C1 segment of cervical spinal cord (tissue), 14 donors: ENCODE measurements at regions not wholly inside any gene's neighbourhood (a gene's known extent, or its start where the extent isn't known, plus 50 kb on each side); places are given as distances from the start of the nearest gene placed in this dataset.
"Not testable (repeated sequence)": the region's sequence is repeated elsewhere in the genome, so short reads cannot be mapped to it uniquely, and the experiment has no call there.

Experiments used
- DNase-seq, 14 donors: peaks; one replicate each; lab custom pipeline; 2025; lab: John Stamatoyannopoulos, UW

DNA sequence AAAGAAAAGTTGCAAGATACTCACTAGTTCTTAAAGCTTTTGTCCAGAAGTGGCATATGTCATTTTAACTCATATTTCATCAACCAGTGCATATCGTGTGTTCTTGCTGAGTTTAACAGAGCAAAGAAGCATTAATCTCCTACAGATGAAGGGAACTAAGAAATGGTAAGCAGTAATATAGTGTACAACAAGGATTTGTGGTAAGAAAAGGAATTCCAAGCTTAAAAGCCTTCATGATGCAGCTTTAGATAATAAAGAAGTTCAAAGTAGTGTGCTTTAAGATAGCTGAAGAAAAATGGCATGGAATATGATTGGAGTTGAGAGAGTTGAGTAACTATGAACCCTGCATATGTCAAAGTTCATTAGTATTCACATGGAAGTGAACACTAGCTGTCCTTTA, 649.8 kb upstream of the FSHR start:
- DNase-seq: no peak

- no peak for DNase-seq
Measured at GRCh38 chr2:49801898-49802450, 647.7 kb upstream of the FSHR start.

DNA sequence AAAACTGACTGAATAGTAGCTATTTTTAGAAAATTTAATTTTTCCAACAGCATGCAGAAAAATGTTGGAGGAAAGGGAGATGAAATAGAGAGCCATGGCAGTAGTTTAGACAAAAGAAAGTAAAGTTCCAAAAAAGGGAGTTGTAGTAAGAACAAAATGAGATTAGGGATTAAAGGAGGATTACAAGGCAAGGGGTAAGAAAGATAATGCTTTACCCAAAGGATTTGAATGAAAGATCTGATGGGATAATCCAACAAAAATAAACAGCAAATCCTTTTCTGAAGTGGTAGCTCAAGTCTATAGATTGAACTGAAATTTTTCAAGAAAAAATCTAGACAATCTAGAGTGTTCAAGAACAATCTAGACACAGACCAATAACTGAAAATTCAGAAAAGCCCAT, 644.3 kb upstream of the FSHR start:
- no peak for DNase-seq

- no peak for DNase-seq
Measured at GRCh38 chr2:49796266-49796665, 642.0 kb upstream of the FSHR start.

DNA sequence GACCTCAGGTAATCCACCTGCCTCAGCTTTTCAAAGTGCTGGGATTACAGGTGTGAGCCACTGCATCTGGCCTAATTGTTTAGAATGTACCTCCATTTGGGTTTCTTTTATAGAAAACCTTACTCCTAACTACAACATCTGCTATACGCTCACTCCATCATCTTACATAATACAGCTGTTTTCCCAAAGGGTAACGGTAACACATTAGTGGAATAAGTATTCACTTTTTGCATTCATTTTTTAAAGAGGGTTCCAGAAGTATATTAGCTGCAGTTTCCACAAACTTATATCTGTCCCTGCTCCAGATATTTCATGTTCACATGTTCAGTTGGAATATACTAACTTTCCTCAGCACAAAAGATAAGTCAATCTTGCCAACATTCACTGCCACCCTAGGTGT, 640.1 kb upstream of the FSHR start:
- no peak for DNase-seq

- DNase-seq: no peak
Measured at GRCh38 chr2:49788300-49788699, 634.0 kb upstream of the FSHR start.

GRCh38 chr2:49780949-49781348, 626.6 kb upstream of the FSHR start:
- DNase-seq: no peak

GRCh38 chr2:49772299-49772970, 618.1 kb upstream of the FSHR start:
- no peak for DNase-seq

- DNase-seq: peak in 9 of 14 donors; percentile 4 to 55 (median 20)
Measured at GRCh38 chr2:49770919-49771318, 616.6 kb upstream of the FSHR start.

DNA sequence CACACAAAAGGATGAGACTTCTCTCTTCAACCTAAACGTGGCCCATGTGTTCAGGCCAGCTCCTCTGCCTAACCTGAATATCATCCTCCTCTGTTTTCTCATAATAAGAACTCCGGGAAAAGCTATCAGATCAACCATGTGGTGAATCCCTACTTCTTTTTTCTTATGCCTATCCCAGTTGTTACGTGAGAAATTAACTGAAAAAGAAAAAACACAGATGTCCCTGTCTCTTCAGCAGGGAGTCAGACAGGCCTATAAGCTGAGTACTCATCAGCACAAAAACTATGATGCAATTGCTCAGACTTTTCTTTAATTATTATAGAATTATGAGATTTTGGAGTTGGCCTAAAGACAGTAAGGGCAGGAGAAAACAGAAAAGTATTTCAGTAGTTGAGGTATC, 613.0 kb upstream of the FSHR start:
- DNase-seq: no peak

- DNase-seq: no peak
Measured at GRCh38 chr2:49755777-49756176, 601.5 kb upstream of the FSHR start.

GRCh38 chr2:49754381-49754780, 600.1 kb upstream of the FSHR start:
- DNase-seq: no peak

GRCh38 chr2:49753344-49753985, 599.1 kb upstream of the FSHR start:
- DNase-seq: no peak

DNA sequence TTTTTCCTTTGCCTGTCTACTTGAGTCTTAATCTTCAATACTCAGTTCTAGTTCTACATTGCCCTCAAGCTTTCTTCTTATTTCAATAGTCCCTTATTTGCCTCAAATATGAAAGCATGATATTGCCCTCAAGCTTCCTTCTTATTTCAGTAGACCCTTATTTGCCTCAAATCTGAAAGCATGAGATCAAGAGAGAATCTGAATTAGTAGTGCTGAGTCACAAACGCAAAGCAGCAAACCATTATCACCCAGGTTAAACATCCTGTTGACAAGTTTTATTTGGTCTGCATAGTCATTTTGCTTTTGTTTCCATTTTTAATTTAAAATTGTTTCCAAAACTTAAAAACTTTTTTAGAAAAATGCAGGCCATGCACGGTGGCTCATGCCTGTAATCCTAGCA, 583.3 kb upstream of the FSHR start:
- DNase-seq: no peak

- DNase-seq: not testable (repeated sequence)
Measured at GRCh38 chr2:49732924-49733323, 578.6 kb upstream of the FSHR start.

- no peak for DNase-seq
Measured at GRCh38 chr2:49719241-49719640, 564.9 kb upstream of the FSHR start.

DNA sequence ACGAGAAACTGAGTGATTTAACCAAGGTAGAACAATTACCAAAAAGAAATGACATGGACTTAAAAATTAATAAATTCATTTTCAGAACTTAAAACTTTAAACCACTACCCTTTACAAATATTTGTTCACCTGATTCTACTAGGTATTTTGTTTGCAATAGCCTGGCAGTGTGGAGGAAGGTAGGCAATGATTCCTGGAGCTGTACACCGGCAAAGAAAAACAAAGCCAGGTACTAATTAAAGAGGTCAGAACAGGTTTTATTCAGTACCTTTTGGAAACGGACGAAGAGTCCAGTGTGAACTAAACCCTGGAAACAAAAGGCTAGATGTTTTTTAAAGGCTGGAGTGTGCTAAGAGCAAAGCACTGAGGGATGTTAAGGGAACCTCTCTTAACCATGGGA, 561.3 kb upstream of the FSHR start:
- DNase-seq: no peak

GRCh38 chr2:49714454-49714853, 560.1 kb upstream of the FSHR start:
- DNase-seq: no peak

GRCh38 chr2:49702740-49703139, 548.4 kb upstream of the FSHR start:
- no peak for DNase-seq

DNA sequence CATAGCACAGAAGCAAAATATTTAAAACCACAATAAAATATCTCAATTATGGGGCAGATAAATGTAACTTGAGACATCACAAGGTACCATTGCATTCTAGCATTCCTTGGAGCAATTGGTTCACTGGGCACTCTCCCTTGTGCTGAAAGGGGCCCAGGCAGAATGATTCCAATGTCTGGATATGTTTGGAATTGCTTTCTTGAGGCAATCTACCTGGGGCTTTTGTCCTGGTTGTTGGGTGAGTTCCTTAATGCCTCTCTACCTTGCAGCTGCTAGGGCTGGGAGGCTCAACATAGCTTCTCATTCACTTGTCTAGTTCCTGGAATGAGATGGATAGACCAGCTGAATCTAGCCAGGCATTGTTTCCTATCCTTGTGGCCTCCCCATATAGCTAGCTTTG, 539.6 kb upstream of the FSHR start:
- no peak for DNase-seq

GRCh38 chr2:49692022-49692421, 537.7 kb upstream of the FSHR start:
- DNase-seq: not testable (repeated sequence)

- peak in 1 of 14 donors; percentile 21 for DNase-seq
Measured at GRCh38 chr2:49687918-49688317, 533.6 kb upstream of the FSHR start.

DNA sequence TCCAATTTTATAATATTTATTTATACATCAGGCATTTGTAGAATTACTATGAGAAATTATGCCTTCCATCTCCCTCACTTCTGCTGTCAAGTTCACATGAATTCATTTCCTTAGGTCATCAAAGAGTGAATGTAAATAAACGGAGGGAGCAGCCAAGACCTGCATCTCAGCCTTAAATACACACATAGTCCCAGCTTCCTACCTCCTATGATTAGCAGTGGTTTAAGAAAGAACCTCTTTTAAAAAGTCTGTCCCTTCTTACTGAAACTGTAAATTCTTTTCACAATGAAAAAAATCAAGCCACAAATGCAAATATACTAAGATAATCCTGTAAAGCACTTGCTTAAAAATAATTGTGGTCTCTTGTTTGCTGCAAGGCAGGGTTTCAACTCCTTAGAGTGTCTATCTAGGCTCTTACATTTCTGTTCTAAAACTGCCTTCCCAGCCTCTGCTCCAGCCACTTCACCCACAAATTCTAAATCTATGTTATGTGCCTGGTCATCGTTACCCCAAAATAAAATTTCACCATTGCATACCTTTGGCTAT, 532.7 kb upstream of the FSHR start:
- DNase-seq: no peak
